Ureter (tissue), 1 donor: ENCODE measurements at regions not wholly inside any gene's neighbourhood (a gene's known extent, or its start where the extent isn't known, plus 50 kb on each side); places are given as distances from the start of the nearest gene placed in this dataset.

Source experiments
- DNase-seq: peaks from one replicate; pipeline ENCODE4 v3.0.0-alpha.2; 2020; ENCODE audit warnings: low spot score
- donor health status: DM: yes; HTN: yes; CAD: no.

- no peak for DNase-seq
These were observed 85.3 kb upstream of the HIVEP1 start for GRCh38 chr6:11926594-11927407.

GRCh38 chr6:11925805-11926204, 86.3 kb upstream of the HIVEP1 start:
- no peak for DNase-seq

- DNase-seq = no peak
These were observed 88.5 kb upstream of the HIVEP1 start for GRCh38 chr6:11923621-11924020.

- no peak for DNase-seq
These were observed 89.2 kb upstream of the HIVEP1 start for GRCh38 chr6:11922901-11923300.

- no peak for DNase-seq
These were observed 90.4 kb upstream of the HIVEP1 start for GRCh38 chr6:11921751-11922150.

GRCh38 chr6:11921017-11921438, 91.1 kb upstream of the HIVEP1 start:
- peak; percentile 61 for DNase-seq

GRCh38 chr6:11920566-11920965, 91.5 kb upstream of the HIVEP1 start:
- no peak for DNase-seq

- no peak for DNase-seq
These were observed 92.2 kb upstream of the HIVEP1 start for GRCh38 chr6:11919771-11920440.

GRCh38 chr6:11918739-11919605, 93.1 kb upstream of the HIVEP1 start:
- DNase-seq = no peak

- DNase-seq = no peak
These were observed 94.0 kb upstream of the HIVEP1 start for GRCh38 chr6:11917951-11918738.

GRCh38 chr6:11912420-11912819, 99.7 kb upstream of the HIVEP1 start:
- no peak for DNase-seq

- no peak for DNase-seq
These were observed 100.6 kb upstream of the HIVEP1 start for GRCh38 chr6:11911538-11911937.

- no peak for DNase-seq
These were observed 102.4 kb upstream of the HIVEP1 start for GRCh38 chr6:11909696-11910132.

- DNase-seq = no peak
These were observed 103.5 kb upstream of the HIVEP1 start for GRCh38 chr6:11908436-11909105.

GRCh38 chr6:11903645-11904044, 108.5 kb upstream of the HIVEP1 start:
- DNase-seq = no peak

- DNase-seq = no peak
These were observed 109.6 kb upstream of the HIVEP1 start for GRCh38 chr6:11902527-11902926.

GRCh38 chr6:11900662-11901598, 111.2 kb upstream of the HIVEP1 start:
- no peak for DNase-seq

- no peak for DNase-seq
These were observed 112.5 kb upstream of the HIVEP1 start for GRCh38 chr6:11899645-11900044.

- DNase-seq = no peak
These were observed 115.6 kb upstream of the ADTRP start for GRCh38 chr6:11894212-11894611.

GRCh38 chr6:11891547-11891946, 112.9 kb upstream of the ADTRP start:
- DNase-seq = no peak
